HFFc6 (cell line): ENCODE measurements at regions not wholly inside any gene's neighbourhood (a gene's known extent, or its start where the extent isn't known, plus 50 kb on each side); places are given as distances from the start of the nearest gene placed in this dataset.
"Not testable (repeated sequence)": the region's sequence is repeated elsewhere in the genome, so short reads cannot be mapped to it uniquely, and the experiment has no call there.

Source experiments
- DNase-seq: peaks from one replicate; pipeline ENCODE4 v3.0.0-alpha.2; 2018
- H3K27ac Mint-ChIP-seq: 2 replicates; pipeline ENCODE4 v1.8.0; 2020; ENCODE audit warnings: mild to moderate bottlenecking, mixed read lengths
- H3K27me3 Mint-ChIP-seq: 2 replicates; pipeline ENCODE4 v1.8.0; 2021; ENCODE audit warnings: mild to moderate bottlenecking, moderate library complexity, mixed read lengths; ENCODE audit not compliant: insufficient read depth
- H3K36me3 Mint-ChIP-seq: 2 replicates; pipeline ENCODE4 v1.8.0; 2021; ENCODE audit warnings: low read depth, mixed read lengths
- H3K4me1 Mint-ChIP-seq: 2 replicates; pipeline ENCODE4 v1.8.0; 2020; ENCODE audit warnings: low read depth, mixed read lengths
- H3K4me3 Mint-ChIP-seq: 2 replicates; pipeline ENCODE4 v1.8.0; 2020; ENCODE audit warnings: mild to moderate bottlenecking, moderate library complexity, mixed read lengths
- H3K9me3 Mint-ChIP-seq: 2 replicates; pipeline ENCODE4 v1.8.0; 2020; ENCODE audit warnings: mild to moderate bottlenecking, mixed read lengths
- TF ChIP-seq, protein P1 (sequence below): fragments of 200-600 bp; sonication (generic); IDR thresholded peaks from 2 replicates; pipeline ENCODE4 v1.5.0; 2021; ENCODE audit warnings: antibody characterized with exemption, mild to moderate bottlenecking

DNA sequence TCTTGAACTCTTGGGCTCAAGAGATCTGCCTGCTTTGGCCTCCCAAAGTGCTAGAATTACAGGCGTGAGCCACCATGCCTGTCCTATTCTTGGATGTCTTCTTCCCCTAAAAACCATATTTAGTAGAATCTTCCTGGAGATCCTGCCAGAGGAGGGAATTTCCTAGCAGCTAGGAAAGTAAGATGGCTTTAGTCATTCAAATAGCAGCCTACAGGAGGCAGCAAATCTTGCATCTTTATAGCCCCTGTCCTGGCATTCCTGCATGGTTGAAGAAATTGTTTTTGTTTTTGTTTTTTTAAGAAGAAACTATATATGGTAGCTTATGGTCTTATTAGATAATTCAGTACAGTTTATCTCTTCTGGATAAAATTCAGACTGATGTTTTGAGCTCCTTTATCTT lies 83.2 kb upstream of the AGTPBP1 start:
- DNase-seq, result peak; percentile 17

GRCh38 chr9:85834591-85834990 lies 92.8 kb upstream of the AGTPBP1 start:
- H3K9me3 Mint-ChIP-seq, H3K27ac Mint-ChIP-seq, H3K4me1 Mint-ChIP-seq, DNase-seq, H3K27me3 Mint-ChIP-seq, H3K4me3 Mint-ChIP-seq, H3K36me3 Mint-ChIP-seq: not testable (repeated sequence)

More for the DNA sequence above, 83.2 kb upstream of the AGTPBP1 start:
- H3K9me3 Mint-ChIP-seq, H3K4me1 Mint-ChIP-seq, H3K4me3 Mint-ChIP-seq, H3K36me3 Mint-ChIP-seq, H3K27ac Mint-ChIP-seq, H3K27me3 Mint-ChIP-seq: not testable (repeated sequence)
- TF ChIP-seq, protein P1, sequence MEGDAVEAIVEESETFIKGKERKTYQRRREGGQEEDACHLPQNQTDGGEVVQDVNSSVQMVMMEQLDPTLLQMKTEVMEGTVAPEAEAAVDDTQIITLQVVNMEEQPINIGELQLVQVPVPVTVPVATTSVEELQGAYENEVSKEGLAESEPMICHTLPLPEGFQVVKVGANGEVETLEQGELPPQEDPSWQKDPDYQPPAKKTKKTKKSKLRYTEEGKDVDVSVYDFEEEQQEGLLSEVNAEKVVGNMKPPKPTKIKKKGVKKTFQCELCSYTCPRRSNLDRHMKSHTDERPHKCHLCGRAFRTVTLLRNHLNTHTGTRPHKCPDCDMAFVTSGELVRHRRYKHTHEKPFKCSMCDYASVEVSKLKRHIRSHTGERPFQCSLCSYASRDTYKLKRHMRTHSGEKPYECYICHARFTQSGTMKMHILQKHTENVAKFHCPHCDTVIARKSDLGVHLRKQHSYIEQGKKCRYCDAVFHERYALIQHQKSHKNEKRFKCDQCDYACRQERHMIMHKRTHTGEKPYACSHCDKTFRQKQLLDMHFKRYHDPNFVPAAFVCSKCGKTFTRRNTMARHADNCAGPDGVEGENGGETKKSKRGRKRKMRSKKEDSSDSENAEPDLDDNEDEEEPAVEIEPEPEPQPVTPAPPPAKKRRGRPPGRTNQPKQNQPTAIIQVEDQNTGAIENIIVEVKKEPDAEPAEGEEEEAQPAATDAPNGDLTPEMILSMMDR, result peak; percentile 72

- H3K4me3 Mint-ChIP-seq, H3K4me1 Mint-ChIP-seq, H3K27me3 Mint-ChIP-seq, H3K9me3 Mint-ChIP-seq, H3K36me3 Mint-ChIP-seq, H3K27ac Mint-ChIP-seq: not testable (repeated sequence)
- peak; percentile 3 for DNase-seq
These were observed 97.0 kb upstream of the NAA35 start for GRCh38 chr9:85843949-85844348.

GRCh38 chr9:85847782-85848181 lies 93.2 kb upstream of the NAA35 start:
- H3K27ac Mint-ChIP-seq, DNase-seq, H3K9me3 Mint-ChIP-seq, H3K4me1 Mint-ChIP-seq, H3K27me3 Mint-ChIP-seq, H3K4me3 Mint-ChIP-seq: not testable (repeated sequence)
- H3K36me3 Mint-ChIP-seq, result peaks cover 14% of the 10 kb centered on the region

- Mint-ChIP-seq H3K9me3 (no peaks in the 10 kb centered on the region), H3K4me3 (no peak overlapping the region), H3K27me3 (no peaks in the 10 kb centered on the region; the same call in 1 of the 2 replicates), H3K4me1 (no peaks in the 10 kb centered on the region), H3K27ac (no peak overlapping the region), H3K36me3 (no peaks in the 10 kb centered on the region)
- TF ChIP-seq, protein P1, result no peak
- no peak for DNase-seq
These were observed 82.7 kb upstream of the NAA35 start for GRCh38 chr9:85858056-85858750.

DNA sequence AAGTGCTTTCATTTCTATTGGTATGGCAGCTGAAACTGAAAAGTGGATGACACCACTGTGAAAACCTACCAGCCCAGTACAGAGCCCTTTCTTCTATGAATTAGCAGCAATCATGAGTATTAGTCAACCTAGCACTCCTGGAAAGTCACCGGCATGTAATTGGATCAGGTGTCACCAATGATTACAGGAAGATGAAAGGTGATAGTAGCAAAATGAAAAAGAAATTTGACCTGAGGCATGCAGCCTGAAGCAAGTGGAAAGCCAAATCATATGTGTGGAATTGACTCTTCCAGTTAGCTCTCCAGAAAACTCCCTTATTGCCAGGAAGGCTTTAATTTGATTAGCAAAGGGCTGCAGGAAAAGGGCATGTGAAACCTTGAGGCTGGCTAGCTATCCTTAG lies 81.2 kb upstream of the NAA35 start:
- Mint-ChIP-seq H3K27ac (no peak overlapping the region), H3K36me3 (no peaks in the 10 kb centered on the region), H3K27me3 (no peaks in the 10 kb centered on the region; the same call in 1 of the 2 replicates), H3K4me3 (no peak overlapping the region), H3K9me3 (no peaks in the 10 kb centered on the region), H3K4me1 (no peaks in the 10 kb centered on the region)
- TF ChIP-seq, protein P1, result no peak
- DNase-seq, result no peak

- DNase-seq, H3K27me3 Mint-ChIP-seq, H3K36me3 Mint-ChIP-seq, H3K27ac Mint-ChIP-seq, H3K4me3 Mint-ChIP-seq, H3K4me1 Mint-ChIP-seq, H3K9me3 Mint-ChIP-seq: not testable (repeated sequence)
These were observed 79.1 kb upstream of the NAA35 start for GRCh38 chr9:85861882-85862281.

GRCh38 chr9:85863875-85864274 lies 77.1 kb upstream of the NAA35 start:
- Mint-ChIP-seq H3K27me3 (no peaks in the 10 kb centered on the region; the same call in 1 of the 2 replicates), H3K36me3 (no peaks in the 10 kb centered on the region), H3K4me1 (no peaks in the 10 kb centered on the region), H3K9me3 (no peaks in the 10 kb centered on the region), H3K4me3 (no peak overlapping the region), H3K27ac (no peak overlapping the region)
- no peak for DNase-seq
- TF ChIP-seq, protein P1, result no peak
